ENCODE measurements at regions not wholly inside any gene's neighbourhood (a gene's known extent, or its start where the extent isn't known, plus 50 kb on each side); places are given as distances from the start of the nearest gene placed in this dataset.

- peaks cover 10% of the 10 kb centered on the region for H3K27me3 Mint-ChIP-seq
- ATAC-seq (ENCODE audit: poor library complexity) (no peak), DNase-seq (no peak)
- Histone ChIP-seq H3K9me3 (ENCODE audit: control insufficient read depth in 1 of 2, insufficient read depth in 1 of 2, low read length in 2 of 2) (no peaks in the 10 kb centered on the region), H3K4me1 (ENCODE audit: insufficient read depth, low read length) (no peaks in the 10 kb centered on the region), H3K27ac (ENCODE audit: low read depth in 1 of 2, low read length in 2 of 2) (no peak overlapping the region), H3K4me3 (ENCODE audit: low read length) (no peak overlapping the region), H3K27me3 (ENCODE audit: control insufficient read depth in 1 of 2, insufficient read depth in 2 of 2, low read length in 2 of 2) (no peaks in the 10 kb centered on the region), H3K36me3 (ENCODE audit: insufficient read depth, low read length) (no peaks in the 10 kb centered on the region)
- intact Hi-C loops (cut with DNase I, micrococcal nuclease), result no loop called here
- ChIA-PET POLR2A (no interaction called here), CTCF (no interaction called here)
- H3K4me1 Mint-ChIP-seq (ENCODE audit: low read depth), result no peaks in the 10 kb centered on the region
- no peak overlapping the region for H3K27ac Mint-ChIP-seq
- no peaks in the 10 kb centered on the region for H3K9me3 Mint-ChIP-seq
- no peaks in the 10 kb centered on the region for H3K36me3 Mint-ChIP-seq (ENCODE audit: low read depth)
- no peak overlapping the region for H3K4me3 Mint-ChIP-seq
- no peak for TF ChIP-seq CTCF (IDR thresholded peaks at IDR 0.05)
Measured at GRCh38 chr9:99385215-99385614, 163.1 kb downstream of the SEC61B start.

GRCh38 chr9:99385814-99386279 is 163.8 kb downstream of the SEC61B start:
- no peak for DNase-seq
- H3K9me3 ChIP-seq (ENCODE audit: control insufficient read depth in 1 of 2, insufficient read depth in 1 of 2, low read length in 2 of 2), result no peaks in the 10 kb centered on the region
- peaks cover 10% of the 10 kb centered on the region for H3K27me3 Mint-ChIP-seq
- no peak for ATAC-seq (ENCODE audit: poor library complexity)
- H3K27ac Mint-ChIP-seq, result no peak overlapping the region
- H3K9me3 Mint-ChIP-seq, result no peaks in the 10 kb centered on the region
- no peaks in the 10 kb centered on the region for H3K36me3 ChIP-seq (ENCODE audit: insufficient read depth, low read length)
- H3K36me3 Mint-ChIP-seq (ENCODE audit: low read depth), result no peaks in the 10 kb centered on the region
- intact Hi-C loops (cut with DNase I, micrococcal nuclease), result no loop called here
- CTCF ChIA-PET, result no interaction called here
- POLR2A ChIA-PET, result no interaction called here
- no peak for TF ChIP-seq CTCF (IDR thresholded peaks at IDR 0.05)
- no peaks in the 10 kb centered on the region for H3K4me1 Mint-ChIP-seq (ENCODE audit: low read depth)
- H3K27ac ChIP-seq (ENCODE audit: low read depth in 1 of 2, low read length in 2 of 2), result no peak overlapping the region
- no peak overlapping the region for H3K4me3 ChIP-seq (ENCODE audit: low read length)
- H3K4me1 ChIP-seq (ENCODE audit: insufficient read depth, low read length), result no peaks in the 10 kb centered on the region
- H3K4me3 Mint-ChIP-seq, result no peak overlapping the region
- H3K27me3 ChIP-seq (ENCODE audit: control insufficient read depth in 1 of 2, insufficient read depth in 2 of 2, low read length in 2 of 2), result no peaks in the 10 kb centered on the region

- H3K4me1 ChIP-seq (ENCODE audit: insufficient read depth, low read length), result no peaks in the 10 kb centered on the region
- no peaks in the 10 kb centered on the region for H3K9me3 ChIP-seq (ENCODE audit: control insufficient read depth in 1 of 2, insufficient read depth in 1 of 2, low read length in 2 of 2)
- H3K36me3 Mint-ChIP-seq (ENCODE audit: low read depth), result no peaks in the 10 kb centered on the region
- H3K4me1 Mint-ChIP-seq (ENCODE audit: low read depth), result no peaks in the 10 kb centered on the region
- no peak overlapping the region for H3K4me3 ChIP-seq (ENCODE audit: low read length)
- intact Hi-C loops (cut with DNase I, micrococcal nuclease), result no loop called here
- no peak for TF ChIP-seq CTCF (IDR thresholded peaks at IDR 0.05)
- no peaks in the 10 kb centered on the region for H3K9me3 Mint-ChIP-seq
- peaks cover 10% of the 10 kb centered on the region for H3K27me3 Mint-ChIP-seq
- POLR2A ChIA-PET, result no interaction called here
- DNase-seq, result no peak
- no peak overlapping the region for H3K27ac ChIP-seq (ENCODE audit: low read depth in 1 of 2, low read length in 2 of 2)
- no peak for ATAC-seq (ENCODE audit: poor library complexity)
- CTCF ChIA-PET, result no interaction called here
- no peaks in the 10 kb centered on the region for H3K36me3 ChIP-seq (ENCODE audit: insufficient read depth, low read length)
- H3K27me3 ChIP-seq (ENCODE audit: control insufficient read depth in 1 of 2, insufficient read depth in 2 of 2, low read length in 2 of 2), result no peaks in the 10 kb centered on the region
- H3K27ac Mint-ChIP-seq, result no peak overlapping the region
- H3K4me3 Mint-ChIP-seq, result no peak overlapping the region
Measured at GRCh38 chr9:99387431-99387830, 165.3 kb downstream of the SEC61B start.

Data from CD4-positive, alpha-beta T cell (primary cell).